ENCODE measurements at regions not wholly inside any gene's neighbourhood (a gene's known extent, or its start where the extent isn't known, plus 50 kb on each side); places are given as distances from the start of the nearest gene placed in this dataset.

DNA sequence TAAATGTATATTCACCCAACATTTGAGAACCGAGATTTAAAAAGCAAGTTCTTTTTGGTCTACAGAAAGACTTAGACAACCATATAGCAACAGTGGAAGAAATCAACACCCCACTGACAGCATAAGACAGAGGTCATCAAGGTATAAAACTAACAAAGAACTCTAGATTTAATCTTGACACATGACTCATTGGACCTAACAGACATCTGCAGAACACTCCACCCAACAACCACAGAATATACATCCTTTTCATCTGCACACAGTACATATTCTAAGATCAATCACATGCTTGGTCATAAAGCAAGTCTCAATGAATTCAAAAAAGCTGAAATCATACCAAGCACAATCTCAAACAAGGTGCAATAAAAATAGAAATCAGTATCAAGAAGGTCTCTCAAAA is 65.8 kb downstream of the SPIN4 start:
- TF ChIP-seq ZC3H10 (CRISPR knock-in tag; IDR thresholded peaks at IDR 0.05) (no peak), ARNTL (CRISPR knock-in tag; IDR thresholded peaks at IDR 0.05; ENCODE audit: borderline replicate concordance, low read depth) (no peak), OSR1 (CRISPR knock-in tag; IDR thresholded peaks at IDR 0.05) (no peak), ZFP30 (CRISPR knock-in tag; IDR thresholded peaks at IDR 0.05) (no peak)
- TF ChIP-seq, protein P1, sequence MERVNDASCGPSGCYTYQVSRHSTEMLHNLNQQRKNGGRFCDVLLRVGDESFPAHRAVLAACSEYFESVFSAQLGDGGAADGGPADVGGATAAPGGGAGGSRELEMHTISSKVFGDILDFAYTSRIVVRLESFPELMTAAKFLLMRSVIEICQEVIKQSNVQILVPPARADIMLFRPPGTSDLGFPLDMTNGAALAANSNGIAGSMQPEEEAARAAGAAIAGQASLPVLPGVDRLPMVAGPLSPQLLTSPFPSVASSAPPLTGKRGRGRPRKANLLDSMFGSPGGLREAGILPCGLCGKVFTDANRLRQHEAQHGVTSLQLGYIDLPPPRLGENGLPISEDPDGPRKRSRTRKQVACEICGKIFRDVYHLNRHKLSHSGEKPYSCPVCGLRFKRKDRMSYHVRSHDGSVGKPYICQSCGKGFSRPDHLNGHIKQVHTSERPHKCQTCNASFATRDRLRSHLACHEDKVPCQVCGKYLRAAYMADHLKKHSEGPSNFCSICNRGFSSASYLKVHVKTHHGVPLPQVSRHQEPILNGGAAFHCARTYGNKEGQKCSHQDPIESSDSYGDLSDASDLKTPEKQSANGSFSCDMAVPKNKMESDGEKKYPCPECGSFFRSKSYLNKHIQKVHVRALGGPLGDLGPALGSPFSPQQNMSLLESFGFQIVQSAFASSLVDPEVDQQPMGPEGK (CRISPR knock-in tag; IDR thresholded peaks at IDR 0.05; ENCODE audit: borderline replicate concordance), result no peak
- no peak for ATAC-seq

DNA sequence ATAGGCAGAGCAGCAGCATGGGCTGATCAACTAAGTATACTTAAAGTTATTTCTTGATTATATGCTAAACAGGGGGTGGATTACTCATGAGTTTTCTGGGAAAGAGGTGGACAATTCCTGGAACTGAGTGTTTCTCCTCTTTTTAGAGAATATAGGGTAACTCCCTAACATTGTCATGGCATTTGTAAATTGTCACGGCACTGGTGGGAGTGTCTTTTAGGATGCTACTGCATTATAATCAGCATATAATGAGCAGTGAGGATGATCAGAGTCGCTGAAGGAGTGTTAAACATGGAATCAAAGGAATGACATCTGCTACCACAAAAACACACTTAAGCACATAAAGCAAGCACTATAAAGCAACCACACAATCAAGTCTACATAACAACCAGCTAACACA is 66.5 kb downstream of the SPIN4 start:
- TF ChIP-seq RARB (CRISPR knock-in tag; IDR thresholded peaks at IDR 0.05) (no peak), TOX (CRISPR knock-in tag; IDR thresholded peaks at IDR 0.05; ENCODE audit: borderline replicate concordance) (no peak), GLIS3 (CRISPR knock-in tag; IDR thresholded peaks at IDR 0.05) (no peak), OSR1 (CRISPR knock-in tag; IDR thresholded peaks at IDR 0.05) (no peak), ZNF565 (CRISPR knock-in tag; conservative IDR thresholded peaks at IDR 0.05; ENCODE audit: low read depth) (no peak), ARNTL (CRISPR knock-in tag; IDR thresholded peaks at IDR 0.05; ENCODE audit: borderline replicate concordance, low read depth) (no peak), ZFP3 (CRISPR knock-in tag; IDR thresholded peaks at IDR 0.05) (no peak), ZC3H10 (CRISPR knock-in tag; IDR thresholded peaks at IDR 0.05) (no peak), ESRRG (CRISPR knock-in tag; IDR thresholded peaks at IDR 0.05) (no peak), ISL1 (CRISPR knock-in tag; IDR thresholded peaks at IDR 0.05) (no peak), PPARA (CRISPR knock-in tag; IDR thresholded peaks at IDR 0.05; ENCODE audit: borderline replicate concordance) (no peak), TCF4 (CRISPR knock-in tag; IDR thresholded peaks at IDR 0.05; ENCODE audit: borderline replicate concordance) (no peak), CSDC2 (CRISPR knock-in tag; IDR thresholded peaks at IDR 0.05) (no peak), ZNF70 (CRISPR knock-in tag; IDR thresholded peaks at IDR 0.05) (no peak)
- TF ChIP-seq, protein P2, sequence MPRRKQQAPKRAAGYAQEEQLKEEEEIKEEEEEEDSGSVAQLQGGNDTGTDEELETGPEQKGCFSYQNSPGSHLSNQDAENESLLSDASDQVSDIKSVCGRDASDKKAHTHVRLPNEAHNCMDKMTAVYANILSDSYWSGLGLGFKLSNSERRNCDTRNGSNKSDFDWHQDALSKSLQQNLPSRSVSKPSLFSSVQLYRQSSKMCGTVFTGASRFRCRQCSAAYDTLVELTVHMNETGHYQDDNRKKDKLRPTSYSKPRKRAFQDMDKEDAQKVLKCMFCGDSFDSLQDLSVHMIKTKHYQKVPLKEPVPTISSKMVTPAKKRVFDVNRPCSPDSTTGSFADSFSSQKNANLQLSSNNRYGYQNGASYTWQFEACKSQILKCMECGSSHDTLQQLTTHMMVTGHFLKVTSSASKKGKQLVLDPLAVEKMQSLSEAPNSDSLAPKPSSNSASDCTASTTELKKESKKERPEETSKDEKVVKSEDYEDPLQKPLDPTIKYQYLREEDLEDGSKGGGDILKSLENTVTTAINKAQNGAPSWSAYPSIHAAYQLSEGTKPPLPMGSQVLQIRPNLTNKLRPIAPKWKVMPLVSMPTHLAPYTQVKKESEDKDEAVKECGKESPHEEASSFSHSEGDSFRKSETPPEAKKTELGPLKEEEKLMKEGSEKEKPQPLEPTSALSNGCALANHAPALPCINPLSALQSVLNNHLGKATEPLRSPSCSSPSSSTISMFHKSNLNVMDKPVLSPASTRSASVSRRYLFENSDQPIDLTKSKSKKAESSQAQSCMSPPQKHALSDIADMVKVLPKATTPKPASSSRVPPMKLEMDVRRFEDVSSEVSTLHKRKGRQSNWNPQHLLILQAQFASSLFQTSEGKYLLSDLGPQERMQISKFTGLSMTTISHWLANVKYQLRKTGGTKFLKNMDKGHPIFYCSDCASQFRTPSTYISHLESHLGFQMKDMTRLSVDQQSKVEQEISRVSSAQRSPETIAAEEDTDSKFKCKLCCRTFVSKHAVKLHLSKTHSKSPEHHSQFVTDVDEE (CRISPR knock-in tag; IDR thresholded peaks at IDR 0.05), result no peak
- TF ChIP-seq, protein P3, sequence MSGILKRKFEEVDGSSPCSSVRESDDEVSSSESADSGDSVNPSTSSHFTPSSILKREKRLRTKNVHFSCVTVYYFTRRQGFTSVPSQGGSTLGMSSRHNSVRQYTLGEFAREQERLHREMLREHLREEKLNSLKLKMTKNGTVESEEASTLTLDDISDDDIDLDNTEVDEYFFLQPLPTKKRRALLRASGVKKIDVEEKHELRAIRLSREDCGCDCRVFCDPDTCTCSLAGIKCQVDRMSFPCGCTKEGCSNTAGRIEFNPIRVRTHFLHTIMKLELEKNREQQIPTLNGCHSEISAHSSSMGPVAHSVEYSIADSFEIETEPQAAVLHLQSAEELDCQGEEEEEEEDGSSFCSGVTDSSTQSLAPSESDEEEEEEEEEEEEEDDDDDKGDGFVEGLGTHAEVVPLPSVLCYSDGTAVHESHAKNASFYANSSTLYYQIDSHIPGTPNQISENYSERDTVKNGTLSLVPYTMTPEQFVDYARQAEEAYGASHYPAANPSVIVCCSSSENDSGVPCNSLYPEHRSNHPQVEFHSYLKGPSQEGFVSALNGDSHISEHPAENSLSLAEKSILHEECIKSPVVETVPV (CRISPR knock-in tag; IDR thresholded peaks at IDR 0.05), result no peak
- TF ChIP-seq, protein P1 (CRISPR knock-in tag; IDR thresholded peaks at IDR 0.05; ENCODE audit: borderline replicate concordance), result no peak
- TF ChIP-seq, protein P4, sequence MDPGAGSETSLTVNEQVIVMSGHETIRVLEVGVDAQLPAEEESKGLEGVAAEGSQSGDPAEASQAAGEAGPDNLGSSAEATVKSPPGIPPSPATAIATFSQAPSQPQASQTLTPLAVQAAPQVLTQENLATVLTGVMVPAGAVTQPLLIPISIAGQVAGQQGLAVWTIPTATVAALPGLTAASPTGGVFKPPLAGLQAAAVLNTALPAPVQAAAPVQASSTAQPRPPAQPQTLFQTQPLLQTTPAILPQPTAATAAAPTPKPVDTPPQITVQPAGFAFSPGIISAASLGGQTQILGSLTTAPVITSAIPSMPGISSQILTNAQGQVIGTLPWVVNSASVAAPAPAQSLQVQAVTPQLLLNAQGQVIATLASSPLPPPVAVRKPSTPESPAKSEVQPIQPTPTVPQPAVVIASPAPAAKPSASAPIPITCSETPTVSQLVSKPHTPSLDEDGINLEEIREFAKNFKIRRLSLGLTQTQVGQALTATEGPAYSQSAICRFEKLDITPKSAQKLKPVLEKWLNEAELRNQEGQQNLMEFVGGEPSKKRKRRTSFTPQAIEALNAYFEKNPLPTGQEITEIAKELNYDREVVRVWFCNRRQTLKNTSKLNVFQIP (CRISPR knock-in tag; IDR thresholded peaks at IDR 0.05; ENCODE audit: borderline replicate concordance, low read depth), result no peak
- TF ChIP-seq, protein P5, sequence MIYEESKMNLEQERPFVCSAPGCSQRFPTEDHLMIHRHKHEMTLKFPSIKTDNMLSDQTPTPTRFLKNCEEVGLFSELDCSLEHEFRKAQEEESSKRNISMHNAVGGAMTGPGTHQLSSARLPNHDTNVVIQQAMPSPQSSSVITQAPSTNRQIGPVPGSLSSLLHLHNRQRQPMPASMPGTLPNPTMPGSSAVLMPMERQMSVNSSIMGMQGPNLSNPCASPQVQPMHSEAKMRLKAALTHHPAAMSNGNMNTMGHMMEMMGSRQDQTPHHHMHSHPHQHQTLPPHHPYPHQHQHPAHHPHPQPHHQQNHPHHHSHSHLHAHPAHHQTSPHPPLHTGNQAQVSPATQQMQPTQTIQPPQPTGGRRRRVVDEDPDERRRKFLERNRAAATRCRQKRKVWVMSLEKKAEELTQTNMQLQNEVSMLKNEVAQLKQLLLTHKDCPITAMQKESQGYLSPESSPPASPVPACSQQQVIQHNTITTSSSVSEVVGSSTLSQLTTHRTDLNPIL (CRISPR knock-in tag; IDR thresholded peaks at IDR 0.05; ENCODE audit: low read depth), result no peak
- ATAC-seq, result no peak

Data from SK-N-SH treated with all-trans-retinoic acid at 6 μM for 48 hours (cell line).